Activated CD8-positive, alpha-beta memory T cell treated with anti-CD3 and anti-CD28 coated beads, Interleukin-2, amount 10 ng/mL, durations not matched to agents 7 days and 5 days (primary cell): ENCODE measurements at regions not wholly inside any gene's neighbourhood (a gene's known extent, or its start where the extent isn't known, plus 50 kb on each side); places are given as distances from the start of the nearest gene placed in this dataset.

Experiments used
- ATAC-seq: fragments of 150-1000 bp; cut with Tn5 transposase; one replicate; pipeline ENCODE4 v1.10.0; 2021; ENCODE audit warnings: moderate library complexity
- CTCF ChIA-PET: fragments of 350-600 bp; sonication (Branson Sonifier 250); formaldehyde crosslinking; loops from one replicate; lab custom pipeline; 2021; ENCODE audit warnings: antibody characterized with exemption; lab: Charles Lee
- DNase-seq: peaks from one replicate; pipeline ENCODE4 v3.0.0-alpha.2; 2020
- H3K27ac Mint-ChIP-seq: one replicate; pipeline ENCODE4 v1.8.0; 2021; ENCODE audit warnings: mild to moderate bottlenecking, mixed read lengths
- H3K27me3 Mint-ChIP-seq: one replicate; pipeline ENCODE4 v1.8.0; 2021; ENCODE audit warnings: mixed read lengths
- H3K36me3 Mint-ChIP-seq: one replicate; pipeline ENCODE4 v1.8.0; 2021; ENCODE audit warnings: mild to moderate bottlenecking, mixed read lengths
- H3K4me1 Mint-ChIP-seq: one replicate; pipeline ENCODE4 v1.8.0; 2021; ENCODE audit warnings: mixed read lengths
- H3K4me3 Mint-ChIP-seq: one replicate; pipeline ENCODE4 v1.8.0; 2021; ENCODE audit warnings: mild to moderate bottlenecking, moderate library complexity, mixed read lengths
- H3K9me3 Mint-ChIP-seq: one replicate; pipeline ENCODE4 v1.8.0; 2022; ENCODE audit warnings: low read depth, mixed read lengths

- Mint-ChIP-seq H3K36me3 (no peaks in the 10 kb centered on the region), H3K4me3 (no peak overlapping the region), H3K27ac (no peak overlapping the region), H3K9me3 (peaks cover 9% of the 10 kb centered on the region), H3K27me3 (no peaks in the 10 kb centered on the region), H3K4me1 (no peaks in the 10 kb centered on the region)
- no peak for DNase-seq
- CTCF ChIA-PET: no interaction called here
- ATAC-seq: no peak
Observed at GRCh38 chr12:83689333-83689732, 1002.6 kb downstream of the TMTC2 start.

- H3K36me3 Mint-ChIP-seq: no peaks in the 10 kb centered on the region
- no peaks in the 10 kb centered on the region for H3K27me3 Mint-ChIP-seq
- DNase-seq: no peak
- H3K4me3 Mint-ChIP-seq: no peak overlapping the region
- CTCF ChIA-PET: no interaction called here
- no peak overlapping the region for H3K27ac Mint-ChIP-seq
- H3K9me3 Mint-ChIP-seq: no peaks in the 10 kb centered on the region
- no peaks in the 10 kb centered on the region for H3K4me1 Mint-ChIP-seq
- no peak for ATAC-seq
Observed at GRCh38 chr12:83676781-83677295, 990.1 kb downstream of the TMTC2 start.

- no peak overlapping the region for H3K4me3 Mint-ChIP-seq
- H3K9me3 Mint-ChIP-seq: no peaks in the 10 kb centered on the region
- CTCF ChIA-PET: no interaction called here
- no peaks in the 10 kb centered on the region for H3K4me1 Mint-ChIP-seq
- no peak for DNase-seq
- no peaks in the 10 kb centered on the region for H3K36me3 Mint-ChIP-seq
- no peak overlapping the region for H3K27ac Mint-ChIP-seq
- ATAC-seq: no peak
- no peaks in the 10 kb centered on the region for H3K27me3 Mint-ChIP-seq
Observed at GRCh38 chr12:83666690-83667089, 980.0 kb downstream of the TMTC2 start.

- H3K27ac Mint-ChIP-seq: no peak overlapping the region
- H3K36me3 Mint-ChIP-seq: no peaks in the 10 kb centered on the region
- H3K4me1 Mint-ChIP-seq: no peaks in the 10 kb centered on the region
- no peaks in the 10 kb centered on the region for H3K9me3 Mint-ChIP-seq
- no peak overlapping the region for H3K4me3 Mint-ChIP-seq
- ATAC-seq (no peak), DNase-seq (no peak)
- no peaks in the 10 kb centered on the region for H3K27me3 Mint-ChIP-seq
- CTCF ChIA-PET: no interaction called here
Observed at GRCh38 chr12:83665634-83666218, 979.0 kb downstream of the TMTC2 start.

GRCh38 chr12:83664650-83665049 is 977.9 kb downstream of the TMTC2 start:
- no peaks in the 10 kb centered on the region for H3K9me3 Mint-ChIP-seq

GRCh38 chr12:83660727-83661358 is 974.1 kb downstream of the TMTC2 start:
- Mint-ChIP-seq H3K9me3 (no peaks in the 10 kb centered on the region), H3K4me3 (no peak overlapping the region), H3K27me3 (no peaks in the 10 kb centered on the region), H3K27ac (no peak overlapping the region), H3K36me3 (no peaks in the 10 kb centered on the region), H3K4me1 (no peaks in the 10 kb centered on the region)
- CTCF ChIA-PET: no interaction called here
- ATAC-seq (no peak), DNase-seq (no peak)

More at GRCh38 chr12:83664650-83665049, 977.9 kb downstream of the TMTC2 start:
- ATAC-seq (no peak), DNase-seq (no peak)
- Mint-ChIP-seq H3K4me3 (no peak overlapping the region), H3K27ac (no peak overlapping the region), H3K27me3 (no peaks in the 10 kb centered on the region), H3K4me1 (no peaks in the 10 kb centered on the region), H3K36me3 (no peaks in the 10 kb centered on the region)
- CTCF ChIA-PET: interaction anchor here (0.7 kb wide), 1 partner anchor 979 kb away, joined by 4 read pairs; no protein-coding TSS in a partner anchor

GRCh38 chr12:83659321-83659720 is 972.6 kb downstream of the TMTC2 start:
- ATAC-seq: no peak
- Mint-ChIP-seq H3K27ac (no peak overlapping the region), H3K4me1 (no peaks in the 10 kb centered on the region), H3K36me3 (no peaks in the 10 kb centered on the region), H3K9me3 (no peaks in the 10 kb centered on the region), H3K27me3 (no peaks in the 10 kb centered on the region), H3K4me3 (no peak overlapping the region)
- no peak for DNase-seq
- CTCF ChIA-PET: no interaction called here

- H3K27ac Mint-ChIP-seq: no peak overlapping the region
Observed at GRCh38 chr12:83656004-83656403, 969.3 kb downstream of the TMTC2 start.

GRCh38 chr12:83642205-83642604 is 955.5 kb downstream of the TMTC2 start:
- Mint-ChIP-seq H3K27me3 (no peaks in the 10 kb centered on the region), H3K4me3 (no peak overlapping the region), H3K36me3 (no peaks in the 10 kb centered on the region), H3K27ac (no peak overlapping the region), H3K4me1 (no peaks in the 10 kb centered on the region), H3K9me3 (peaks cover 2% of the 10 kb centered on the region)
- CTCF ChIA-PET: no interaction called here
- DNase-seq: no peak
- no peak for ATAC-seq

More at GRCh38 chr12:83656004-83656403, 969.3 kb downstream of the TMTC2 start:
- DNase-seq: no peak
- no peaks in the 10 kb centered on the region for H3K27me3 Mint-ChIP-seq
- CTCF ChIA-PET: no interaction called here
- ATAC-seq: no peak
- H3K9me3 Mint-ChIP-seq: peaks cover 6% of the 10 kb centered on the region
- no peaks in the 10 kb centered on the region for H3K36me3 Mint-ChIP-seq
- H3K4me1 Mint-ChIP-seq: no peaks in the 10 kb centered on the region
- no peak overlapping the region for H3K4me3 Mint-ChIP-seq

GRCh38 chr12:83641789-83642188 is 955.1 kb downstream of the TMTC2 start:
- Mint-ChIP-seq H3K4me1 (no peaks in the 10 kb centered on the region), H3K27me3 (no peaks in the 10 kb centered on the region), H3K27ac (no peak overlapping the region), H3K9me3 (peaks cover 2% of the 10 kb centered on the region), H3K36me3 (no peaks in the 10 kb centered on the region), H3K4me3 (no peak overlapping the region)
- DNase-seq: no peak
- CTCF ChIA-PET: no interaction called here
- no peak for ATAC-seq

GRCh38 chr12:83634726-83635267 is 948.1 kb downstream of the TMTC2 start:
- Mint-ChIP-seq H3K9me3 (no peaks in the 10 kb centered on the region), H3K27ac (no peak overlapping the region), H3K27me3 (no peaks in the 10 kb centered on the region), H3K4me1 (no peaks in the 10 kb centered on the region), H3K36me3 (no peaks in the 10 kb centered on the region), H3K4me3 (no peak overlapping the region)
- DNase-seq (no peak), ATAC-seq (no peak)
- CTCF ChIA-PET: no interaction called here

GRCh38 chr12:83630526-83630925 is 943.8 kb downstream of the TMTC2 start:
- Mint-ChIP-seq H3K27ac (no peak overlapping the region), H3K9me3 (peaks cover 2% of the 10 kb centered on the region), H3K36me3 (no peaks in the 10 kb centered on the region), H3K27me3 (no peaks in the 10 kb centered on the region), H3K4me1 (no peaks in the 10 kb centered on the region), H3K4me3 (no peak overlapping the region)
- DNase-seq: no peak
- ATAC-seq: no peak
- CTCF ChIA-PET: no interaction called here

GRCh38 chr12:83629931-83630330 is 943.2 kb downstream of the TMTC2 start:
- Mint-ChIP-seq H3K27me3 (no peaks in the 10 kb centered on the region), H3K27ac (no peak overlapping the region), H3K36me3 (no peaks in the 10 kb centered on the region), H3K9me3 (peaks cover 2% of the 10 kb centered on the region), H3K4me3 (no peak overlapping the region), H3K4me1 (no peaks in the 10 kb centered on the region)
- DNase-seq: no peak
- CTCF ChIA-PET: no interaction called here
- ATAC-seq: no peak

GRCh38 chr12:83622205-83622604 is 935.5 kb downstream of the TMTC2 start:
- CTCF ChIA-PET: no interaction called here
- Mint-ChIP-seq H3K27ac (no peak overlapping the region), H3K4me1 (no peaks in the 10 kb centered on the region)

More at GRCh38 chr12:83622205-83622604, 935.5 kb downstream of the TMTC2 start:
- DNase-seq: no peak
- Mint-ChIP-seq H3K36me3 (no peaks in the 10 kb centered on the region), H3K9me3 (no peaks in the 10 kb centered on the region), H3K27me3 (no peaks in the 10 kb centered on the region), H3K4me3 (no peak overlapping the region)
- no peak for ATAC-seq
